ENCODE measurements at regions not wholly inside any gene's neighbourhood (a gene's known extent, or its start where the extent isn't known, plus 50 kb on each side); places are given as distances from the start of the nearest gene placed in this dataset.
"Not testable (repeated sequence)": the region's sequence is repeated elsewhere in the genome, so short reads cannot be mapped to it uniquely, and the experiment has no call there.

DNA sequence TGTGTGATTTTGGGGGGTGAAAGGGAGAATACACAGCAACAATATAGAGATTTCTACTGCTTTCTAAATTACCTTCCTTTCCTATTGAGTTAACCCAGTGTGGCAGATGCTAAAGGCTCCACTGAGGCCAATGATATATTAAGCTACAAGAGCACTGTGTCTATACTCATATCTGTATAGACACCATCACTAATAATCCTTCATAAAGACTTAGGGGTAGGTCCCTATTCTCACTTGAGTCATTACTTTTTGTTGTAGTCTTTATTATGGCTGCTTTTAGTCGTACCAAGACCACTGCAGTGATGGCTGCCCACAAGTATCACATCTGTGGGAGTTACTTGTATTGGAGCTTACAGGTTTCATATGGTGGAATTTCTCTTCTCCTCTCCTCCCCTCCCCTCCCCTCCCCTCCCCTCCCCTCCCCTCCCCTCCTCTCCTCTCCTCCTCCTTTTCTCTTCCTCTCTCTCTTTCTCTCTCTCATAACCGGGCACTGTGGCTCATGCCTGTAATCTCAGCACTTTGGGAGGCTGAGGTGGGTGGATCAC, 637.6 kb downstream of the ADCYAP1 start:
- TF ChIP-seq CTCF (IDR thresholded peaks at IDR 0.05), result no peak
- TF ChIP-seq ZFX (IDR thresholded peaks at IDR 0.05; ENCODE audit: borderline replicate concordance), result no peak
- no peak overlapping the region for H3K27ac ChIP-seq

DNA sequence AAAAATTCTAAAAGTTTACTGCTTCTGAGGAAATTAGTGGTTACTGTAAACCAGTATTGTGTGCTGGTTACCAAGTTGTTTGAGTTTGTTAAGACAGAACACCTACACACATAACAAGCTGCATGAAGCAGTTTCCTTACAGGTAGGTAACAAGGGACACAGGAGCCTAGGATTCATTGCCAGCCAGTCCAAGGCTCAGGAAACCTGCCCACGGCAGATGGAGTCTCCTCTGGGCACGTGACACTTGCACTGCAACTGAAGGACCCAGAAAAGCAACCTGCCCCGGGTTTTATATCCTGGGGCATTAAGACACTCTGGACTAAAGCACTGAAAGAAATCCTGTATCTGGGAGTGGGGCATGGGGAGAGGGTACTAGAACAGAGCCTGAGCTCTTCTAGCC, 639.3 kb downstream of the ADCYAP1 start:
- H3K27ac ChIP-seq, result no peak overlapping the region
- TF ChIP-seq ZFX (IDR thresholded peaks at IDR 0.05; ENCODE audit: borderline replicate concordance) (no peak), CTCF (IDR thresholded peaks at IDR 0.05) (no peak)

DNA sequence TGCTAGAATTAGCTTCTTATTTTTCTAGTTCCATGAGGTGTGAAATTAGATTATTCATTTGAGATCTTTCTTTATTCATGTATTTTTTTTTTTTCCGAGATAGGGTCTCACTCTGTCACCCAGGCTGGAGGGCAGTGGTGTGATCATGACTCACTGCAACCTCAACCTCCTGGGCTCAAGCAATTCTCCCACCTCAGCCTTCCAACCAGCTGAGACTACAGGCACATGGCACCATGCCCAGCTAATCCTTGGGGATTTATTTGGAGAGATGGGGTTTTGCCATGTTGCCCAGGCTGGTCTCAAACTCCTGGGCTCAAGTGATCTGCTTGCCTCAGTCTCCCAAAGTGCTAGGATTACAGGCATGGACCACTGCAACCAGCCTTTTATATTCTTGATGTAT, 653.0 kb downstream of the ADCYAP1 start:
- not testable (repeated sequence) for H3K27ac ChIP-seq

DNA sequence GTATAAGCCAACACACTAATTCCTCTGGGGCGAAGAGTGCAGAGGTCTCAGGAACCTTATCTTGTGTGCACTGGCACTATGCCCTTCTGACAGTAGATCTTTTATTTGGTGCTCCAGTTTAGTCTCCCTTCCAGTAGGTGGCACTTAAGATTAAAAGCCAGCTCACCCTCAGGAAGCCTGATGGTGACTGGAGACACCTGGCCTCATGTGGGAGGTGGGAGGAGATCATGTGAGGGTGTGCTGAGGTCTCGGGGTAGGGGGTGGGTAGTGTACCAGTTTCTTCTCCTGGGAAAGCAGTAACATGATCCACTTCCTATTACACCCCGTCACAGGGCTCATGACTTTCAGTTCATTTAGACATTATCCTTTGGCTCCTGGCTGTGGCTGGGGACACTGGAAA, 654.9 kb downstream of the ADCYAP1 start:
- H3K27ac ChIP-seq, result no peak overlapping the region
- peak; percentile 28 for TF ChIP-seq CTCF (IDR thresholded peaks at IDR 0.05)
- no peak for TF ChIP-seq ZFX (IDR thresholded peaks at IDR 0.05; ENCODE audit: borderline replicate concordance)

GRCh38 chr18:1564793-1565192, 660.1 kb downstream of the ADCYAP1 start:
- H3K27ac ChIP-seq, result no peak overlapping the region
- no peak for TF ChIP-seq CTCF (IDR thresholded peaks at IDR 0.05)
- no peak for TF ChIP-seq ZFX (IDR thresholded peaks at IDR 0.05; ENCODE audit: borderline replicate concordance)

- TF ChIP-seq ZFX (IDR thresholded peaks at IDR 0.05; ENCODE audit: borderline replicate concordance) (no peak), CTCF (IDR thresholded peaks at IDR 0.05) (no peak)
- no peak overlapping the region for H3K27ac ChIP-seq
Observed at GRCh38 chr18:1571206-1571605, 666.5 kb downstream of the ADCYAP1 start.

DNA sequence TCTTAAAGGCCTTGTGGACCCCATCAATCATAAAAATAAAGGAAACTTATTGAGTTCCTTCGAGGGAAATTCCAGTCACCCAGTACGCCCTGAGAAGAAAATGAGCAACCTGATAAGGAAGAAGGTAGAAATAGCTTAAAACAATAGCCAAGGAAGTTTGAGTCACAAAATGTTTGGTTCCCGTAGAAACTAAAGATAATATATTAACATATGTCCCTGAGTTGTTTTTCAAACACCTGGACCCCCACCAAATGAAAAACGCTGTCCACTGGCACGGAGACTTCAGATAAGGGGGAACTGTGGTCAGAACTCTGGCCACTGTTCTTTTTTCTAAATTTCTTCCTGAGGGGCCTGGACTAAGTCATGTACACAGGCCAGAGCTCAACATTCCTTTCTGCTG, 669.1 kb downstream of the ADCYAP1 start:
- TF ChIP-seq CTCF (IDR thresholded peaks at IDR 0.05) (no peak), ZFX (IDR thresholded peaks at IDR 0.05; ENCODE audit: borderline replicate concordance) (no peak)
- H3K27ac ChIP-seq, result no peak overlapping the region

GRCh38 chr18:1575084-1575483, 670.4 kb downstream of the ADCYAP1 start:
- no peak overlapping the region for H3K27ac ChIP-seq
- TF ChIP-seq CTCF (IDR thresholded peaks at IDR 0.05) (no peak), ZFX (IDR thresholded peaks at IDR 0.05; ENCODE audit: borderline replicate concordance) (no peak)

Data from 22Rv1 (cell line).